GM23338 (cell line): ENCODE measurements at regions not wholly inside any gene's neighbourhood (a gene's known extent, or its start where the extent isn't known, plus 50 kb on each side); places are given as distances from the start of the nearest gene placed in this dataset.

ENCODE experiments used
- ATAC-seq: fragments of 200-7000 bp; cut with Tn5 transposase; 3 replicates; pipeline ENCODE4 v1.9.1; 2020
- DNase-seq: peaks from one replicate; pipeline ENCODE4 v3.0.0-alpha.2; 2015; ENCODE audit warnings: low spot score
- H2AFZ ChIP-seq: fragments of 200-600 bp; sonication (generic); 2 replicates; pipeline ENCODE4 v1.8.0; 2016; ENCODE audit warnings: antibody characterized with exemption, mild to moderate bottlenecking, moderate library complexity
- H3F3A ChIP-seq: fragments of 200-600 bp; sonication (generic); replicated peaks from 2 replicates; pipeline ENCODE4 v1.8.0; 2017; ENCODE audit warnings: antibody characterized with exemption, mixed run types, low read depth
- H3K27ac ChIP-seq: fragments of 200-600 bp; sonication (generic); 2 replicates; pipeline ENCODE4 v1.6.1; 2016; ENCODE audit warnings: low read depth
- H3K27me3 ChIP-seq: fragments of 200-600 bp; sonication (generic); 2 replicates; pipeline ENCODE4 v1.8.0; 2016; ENCODE audit warnings: mild to moderate bottlenecking, mixed run types, moderate library complexity; ENCODE audit not compliant: insufficient read depth
- H3K36me3 ChIP-seq: fragments of 200-600 bp; sonication (generic); 2 replicates; pipeline ENCODE4 v1.8.0; 2016; ENCODE audit warnings: mild to moderate bottlenecking; ENCODE audit not compliant: insufficient read depth
- H3K4me1 ChIP-seq: fragments of 200-600 bp; sonication (generic); 2 replicates; pipeline ENCODE4 v1.8.0; 2016; ENCODE audit warnings: mild to moderate bottlenecking, moderate library complexity; ENCODE audit not compliant: insufficient read depth
- H3K4me2 ChIP-seq: fragments of 200-600 bp; sonication (generic); 2 replicates; pipeline ENCODE4 v1.7.1; 2017; ENCODE audit warnings: mixed run types
- H3K4me3 ChIP-seq: fragments of 200-600 bp; sonication (generic); 2 replicates; pipeline ENCODE4 v1.6.1; 2016; ENCODE audit warnings: mixed run types
- H3K79me2 ChIP-seq: fragments of 200-600 bp; sonication (generic); replicated peaks from 2 replicates; pipeline ENCODE4 v1.8.0; 2017; ENCODE audit warnings: mild to moderate bottlenecking; ENCODE audit not compliant: insufficient read depth
- H3K9me2 ChIP-seq: fragments of 200-600 bp; sonication (generic); 2 replicates; pipeline ENCODE4 v1.8.0; 2017; ENCODE audit not compliant: insufficient read depth
- H4K20me1 ChIP-seq: fragments of 200-600 bp; sonication (generic); replicated peaks from 2 replicates; pipeline ENCODE4 v1.8.0; 2017; ENCODE audit warnings: mild to moderate bottlenecking; ENCODE audit not compliant: insufficient read depth
- H3K27ac Mint-ChIP-seq: 2 replicates; pipeline ENCODE4 v1.8.0; 2020; ENCODE audit warnings: inconsistent platforms, mild to moderate bottlenecking, moderate library complexity, mixed read lengths
- H3K27me3 Mint-ChIP-seq: 3 replicates; pipeline ENCODE4 v1.8.0; 2022; ENCODE audit warnings: low read depth, mild to moderate bottlenecking, moderate library complexity, mixed read lengths, inconsistent platforms; ENCODE audit not compliant: insufficient read depth, poor library complexity
- H3K36me3 Mint-ChIP-seq: 3 replicates; pipeline ENCODE4 v1.8.0; 2021; ENCODE audit warnings: low read depth, mild to moderate bottlenecking, inconsistent platforms, moderate library complexity, mixed read lengths
- H3K4me1 Mint-ChIP-seq: 3 replicates; pipeline ENCODE4 v1.8.0; 2020; ENCODE audit warnings: mild to moderate bottlenecking, inconsistent platforms, mixed read lengths
- H3K4me3 Mint-ChIP-seq: 3 replicates; pipeline ENCODE4 v1.8.0; 2021; ENCODE audit warnings: moderate library complexity, mild to moderate bottlenecking, inconsistent platforms, mixed read lengths
- H3K9me3 Mint-ChIP-seq: 3 replicates; pipeline ENCODE4 v1.8.0; 2020; ENCODE audit warnings: moderate library complexity, mild to moderate bottlenecking, inconsistent platforms, mixed read lengths
- CTCF ChIP-seq, 2 experiments: fragments of 200-600 bp in 1 of 2; sonication (generic) in 1 of 2; conservative IDR thresholded peaks; 2 replicates each; pipeline versions ENCODE4 v1.5.1 to v1.6.1; 2016 to 2017; ENCODE audit warnings: antibody characterized with exemption in 2 of 2, low read depth in 2 of 2, mild to moderate bottlenecking in 2 of 2, moderate library complexity in 1 of 2
- EZH2 ChIP-seq: fragments of 200-600 bp; sonication (generic); IDR thresholded peaks from one replicate; pipeline ENCODE4 v1.8.0; 2017; ENCODE audit warnings: antibody characterized with exemption, mild to moderate bottlenecking, low read depth; ENCODE audit not compliant: unreplicated experiment
- EZH2phosphoT487 ChIP-seq: fragments of 200-600 bp; sonication (generic); IDR thresholded peaks from one replicate; pipeline ENCODE4 v1.8.1; 2018; ENCODE audit warnings: antibody characterized with exemption; ENCODE audit not compliant: unreplicated experiment
- JUNB ChIP-seq: IDR thresholded peaks from one replicate; pipeline ENCODE4 v1.6.1; 2016; ENCODE audit warnings: antibody characterized with exemption; ENCODE audit not compliant: unreplicated experiment
- STAT1 ChIP-seq: IDR thresholded peaks from one replicate; pipeline ENCODE4 v1.6.1; 2016; ENCODE audit warnings: antibody characterized with exemption; ENCODE audit not compliant: unreplicated experiment
- ZNF114 ChIP-seq: fragments of 250-450 bp; sonication (Bioruptor Pico); IDR thresholded peaks from 2 replicates; pipeline ENCODE4 v1.5.0; 2020; ENCODE audit warnings: mild to moderate bottlenecking, moderate library complexity
- ZNF462 ChIP-seq: fragments of 250-450 bp; sonication (Bioruptor Pico); IDR thresholded peaks from 2 replicates; pipeline ENCODE4 v1.5.0; 2020; ENCODE audit warnings: mild to moderate bottlenecking, moderate library complexity

- Histone ChIP-seq H4K20me1 (no peaks in the 10 kb centered on the region), H3K4me3 (no peak overlapping the region), H3K4me2 (no peak overlapping the region), H3K36me3 (no peaks in the 10 kb centered on the region), H3K79me2 (no peaks in the 10 kb centered on the region), H3K9me2 (no peaks in the 10 kb centered on the region), H3K27me3 (no peaks in the 10 kb centered on the region), H2AFZ (no peak overlapping the region), H3K4me1 (no peaks in the 10 kb centered on the region), H3K27ac (no peak overlapping the region), H3F3A (no peaks in the 10 kb centered on the region)
- Mint-ChIP-seq H3K27me3 (no peaks in the 10 kb centered on the region), H3K27ac (no peak overlapping the region), H3K4me3 (no peak overlapping the region), H3K4me1 (peaks cover 5% of the 10 kb centered on the region), H3K9me3 (no peaks in the 10 kb centered on the region), H3K36me3 (peaks cover 20% of the 10 kb centered on the region)
- DNase-seq (no peak), ATAC-seq (no peak)
- TF ChIP-seq JUNB (no peak), ZNF462 (no peak), EZH2phosphoT487 (no peak), CTCF (conservative IDR thresholded peaks at IDR 0.05; ENCODE audit: low read depth in 2 of 2) (no peak), EZH2 (no peak), ZNF114 (CRISPR knock-in tag) (no peak), STAT1 (no peak)
Observed at GRCh38 chr2:167826906-167827305, 420.5 kb downstream of the STK39 start.
